ENCODE measurements at regions not wholly inside any gene's neighbourhood (a gene's known extent, or its start where the extent isn't known, plus 50 kb on each side); places are given as distances from the start of the nearest gene placed in this dataset.

DNA sequence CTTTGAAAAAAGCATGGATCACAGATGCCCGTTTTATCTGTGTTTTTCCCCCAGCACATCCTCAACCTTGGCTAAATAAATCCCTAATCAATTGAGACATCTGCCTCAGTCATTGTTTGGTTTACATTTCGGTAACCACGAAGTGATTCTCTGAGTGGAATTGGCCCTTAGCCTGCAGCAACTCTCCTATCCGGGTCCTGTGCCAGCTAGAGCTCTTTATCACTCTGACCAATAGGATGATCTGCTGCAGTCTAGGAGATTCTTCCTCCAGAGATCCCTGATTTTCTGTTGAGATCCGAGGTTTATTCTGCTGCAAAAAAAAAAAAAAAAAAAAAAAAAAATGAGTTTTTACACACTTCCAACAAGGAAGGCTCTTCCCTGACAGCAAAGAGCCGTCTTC is 137.3 kb downstream of the KCNA4 start:
- Mint-ChIP-seq H3K27ac (no peak overlapping the region), H3K9me3 (peaks cover 5% of the 10 kb centered on the region), H3K27me3 (no peaks in the 10 kb centered on the region), H3K4me1 (no peaks in the 10 kb centered on the region), H3K36me3 (ENCODE audit: low read depth) (no peaks in the 10 kb centered on the region), H3K4me3 (no peak overlapping the region)
- POLR2A ChIA-PET = no interaction called here
- intact Hi-C loops (cut with micrococcal nuclease) = no loop called here
- TF ChIP-seq, protein P1, sequence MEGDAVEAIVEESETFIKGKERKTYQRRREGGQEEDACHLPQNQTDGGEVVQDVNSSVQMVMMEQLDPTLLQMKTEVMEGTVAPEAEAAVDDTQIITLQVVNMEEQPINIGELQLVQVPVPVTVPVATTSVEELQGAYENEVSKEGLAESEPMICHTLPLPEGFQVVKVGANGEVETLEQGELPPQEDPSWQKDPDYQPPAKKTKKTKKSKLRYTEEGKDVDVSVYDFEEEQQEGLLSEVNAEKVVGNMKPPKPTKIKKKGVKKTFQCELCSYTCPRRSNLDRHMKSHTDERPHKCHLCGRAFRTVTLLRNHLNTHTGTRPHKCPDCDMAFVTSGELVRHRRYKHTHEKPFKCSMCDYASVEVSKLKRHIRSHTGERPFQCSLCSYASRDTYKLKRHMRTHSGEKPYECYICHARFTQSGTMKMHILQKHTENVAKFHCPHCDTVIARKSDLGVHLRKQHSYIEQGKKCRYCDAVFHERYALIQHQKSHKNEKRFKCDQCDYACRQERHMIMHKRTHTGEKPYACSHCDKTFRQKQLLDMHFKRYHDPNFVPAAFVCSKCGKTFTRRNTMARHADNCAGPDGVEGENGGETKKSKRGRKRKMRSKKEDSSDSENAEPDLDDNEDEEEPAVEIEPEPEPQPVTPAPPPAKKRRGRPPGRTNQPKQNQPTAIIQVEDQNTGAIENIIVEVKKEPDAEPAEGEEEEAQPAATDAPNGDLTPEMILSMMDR (IDR thresholded peaks at IDR 0.05) = no peak
- no peak for ATAC-seq (ENCODE audit: low read depth)
- no peak for DNase-seq
- CTCF ChIA-PET = no interaction called here

DNA sequence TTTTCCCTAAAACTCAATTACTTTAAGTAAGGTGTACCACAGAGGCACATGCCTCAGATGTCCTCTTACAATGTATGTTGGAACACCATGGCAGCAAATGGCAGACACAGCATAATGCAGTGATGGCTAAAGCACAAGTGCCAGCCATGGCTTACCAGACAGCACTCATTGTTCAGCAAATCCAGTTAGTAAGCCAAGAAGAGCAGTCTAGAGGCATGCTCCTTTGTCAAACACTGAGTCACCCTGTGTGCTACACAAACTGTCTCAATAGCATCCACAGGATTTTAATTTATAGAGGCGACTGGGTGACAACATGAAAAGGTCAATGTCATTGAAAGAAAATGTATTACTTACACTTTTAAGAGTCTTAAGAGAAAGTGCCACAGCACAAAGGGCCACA is 140.6 kb downstream of the KCNA4 start:
- ATAC-seq (ENCODE audit: low read depth) (no peak), DNase-seq (no peak)
- Mint-ChIP-seq H3K9me3 (peaks cover 10% of the 10 kb centered on the region), H3K27me3 (no peaks in the 10 kb centered on the region), H3K4me1 (no peaks in the 10 kb centered on the region), H3K27ac (no peak overlapping the region), H3K36me3 (ENCODE audit: low read depth) (no peaks in the 10 kb centered on the region), H3K4me3 (no peak overlapping the region)
- POLR2A ChIA-PET = no interaction called here
- intact Hi-C loops (cut with micrococcal nuclease) = no loop called here
- TF ChIP-seq, protein P1 (IDR thresholded peaks at IDR 0.05) = no peak
- CTCF ChIA-PET = no interaction called here

DNA sequence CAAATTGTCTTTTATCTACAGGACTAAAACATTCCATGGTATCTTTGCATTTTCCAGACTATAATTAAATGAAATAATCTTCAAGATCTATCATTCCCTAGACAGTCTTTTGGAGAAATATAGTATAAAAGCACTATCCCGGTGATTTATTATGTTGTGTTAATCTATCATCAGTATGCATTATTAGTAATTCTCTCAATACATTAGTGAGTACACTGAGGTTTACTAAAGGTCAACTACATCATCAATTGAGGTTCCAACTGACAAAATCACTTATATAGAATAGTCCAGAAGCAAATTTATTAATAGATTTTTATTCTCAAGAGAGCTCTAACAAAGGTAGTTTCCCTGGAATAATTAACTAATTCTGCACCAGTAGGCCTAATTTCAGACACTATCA is 169.6 kb downstream of the KCNA4 start:
- H3K27me3 Mint-ChIP-seq = no peaks in the 10 kb centered on the region
- no peak overlapping the region for H3K4me3 Mint-ChIP-seq
- TF ChIP-seq, protein P1 (IDR thresholded peaks at IDR 0.05) = no peak
- H3K4me1 Mint-ChIP-seq = no peaks in the 10 kb centered on the region
- H3K27ac Mint-ChIP-seq = no peak overlapping the region
- intact Hi-C loops (cut with micrococcal nuclease) = no loop called here
- DNase-seq (no peak), ATAC-seq (ENCODE audit: low read depth) (no peak)
- CTCF ChIA-PET = no interaction called here
- POLR2A ChIA-PET = no interaction called here
- no peaks in the 10 kb centered on the region for H3K36me3 Mint-ChIP-seq (ENCODE audit: low read depth)
- H3K9me3 Mint-ChIP-seq = peaks cover 3% of the 10 kb centered on the region

DNA sequence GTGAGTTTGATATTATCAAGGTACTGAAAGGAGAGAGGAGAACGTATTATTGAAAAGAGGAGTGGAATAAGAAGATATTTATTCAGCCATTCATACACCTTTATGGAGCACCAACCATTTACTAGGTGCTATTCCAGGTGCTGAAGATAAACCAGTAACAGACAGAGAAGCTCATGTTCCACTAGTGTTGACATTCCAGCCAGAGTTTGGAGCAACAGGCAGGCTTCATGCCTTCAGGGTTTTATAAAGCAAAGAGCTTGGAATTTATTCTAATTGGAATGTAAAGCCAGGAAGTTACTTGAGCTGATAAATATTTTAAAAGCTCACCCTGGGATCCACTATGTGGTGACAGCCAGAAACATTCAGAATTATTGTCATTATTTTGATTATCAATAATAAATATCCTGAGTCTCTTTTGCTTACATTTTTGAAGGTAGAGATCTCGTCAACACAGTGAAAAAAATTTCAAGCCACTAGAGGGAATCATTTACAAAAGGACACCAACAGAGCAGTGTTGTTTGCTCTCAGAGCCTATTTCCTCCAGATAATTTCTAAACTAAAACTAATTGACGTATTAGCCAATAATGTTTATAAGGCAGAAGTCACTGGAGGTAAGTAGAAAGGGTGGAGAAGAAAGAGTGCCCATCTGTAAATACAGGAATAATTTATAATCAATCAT is 172.0 kb downstream of the KCNA4 start:
- CTCF ChIA-PET = no interaction called here
- no peak overlapping the region for H3K4me3 Mint-ChIP-seq
- no peaks in the 10 kb centered on the region for H3K27me3 Mint-ChIP-seq
- no peak for ATAC-seq (ENCODE audit: low read depth)
- H3K27ac Mint-ChIP-seq = no peak overlapping the region
- DNase-seq = no peak
- TF ChIP-seq, protein P1 (IDR thresholded peaks at IDR 0.05) = no peak
- H3K9me3 Mint-ChIP-seq = peaks cover 3% of the 10 kb centered on the region
- no peaks in the 10 kb centered on the region for H3K4me1 Mint-ChIP-seq
- POLR2A ChIA-PET = no interaction called here
- intact Hi-C loops (cut with micrococcal nuclease) = no loop called here
- no peaks in the 10 kb centered on the region for H3K36me3 Mint-ChIP-seq (ENCODE audit: low read depth)

DNA sequence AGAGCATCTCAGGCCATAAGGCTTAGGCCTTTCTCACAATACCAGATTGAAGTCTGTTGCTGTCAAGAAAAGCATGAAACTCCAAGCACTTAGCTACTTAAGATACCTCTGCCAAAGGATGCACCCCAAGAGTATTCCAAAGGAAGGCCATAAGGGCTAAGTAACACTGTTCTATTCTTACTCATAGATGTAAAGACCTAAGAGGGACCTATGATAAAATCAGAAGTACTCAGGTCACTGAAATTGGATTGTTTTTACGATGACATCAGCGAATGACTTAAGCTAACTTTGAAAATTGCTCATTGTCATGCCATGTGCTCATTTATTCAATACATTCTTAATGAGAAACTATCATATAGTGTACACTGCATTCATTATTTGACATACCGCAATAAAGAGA is 172.8 kb downstream of the KCNA4 start:
- POLR2A ChIA-PET = no interaction called here
- CTCF ChIA-PET = no interaction called here
- TF ChIP-seq, protein P1 (IDR thresholded peaks at IDR 0.05) = no peak
- no peak for DNase-seq
- peaks cover 3% of the 10 kb centered on the region for H3K9me3 Mint-ChIP-seq
- H3K4me3 Mint-ChIP-seq = no peak overlapping the region
- no peak overlapping the region for H3K27ac Mint-ChIP-seq
- intact Hi-C loops (cut with micrococcal nuclease) = no loop called here
- no peaks in the 10 kb centered on the region for H3K4me1 Mint-ChIP-seq
- H3K36me3 Mint-ChIP-seq (ENCODE audit: low read depth) = no peaks in the 10 kb centered on the region
- ATAC-seq (ENCODE audit: low read depth) = no peak
- no peaks in the 10 kb centered on the region for H3K27me3 Mint-ChIP-seq
